ENCODE measurements at regions not wholly inside any gene's neighbourhood (a gene's known extent, or its start where the extent isn't known, plus 50 kb on each side); places are given as distances from the start of the nearest gene placed in this dataset.

GRCh38 chr4:106494066-106494465, 125.5 kb upstream of the GIMD1 start (continued):
- TF ChIP-seq MITF (IDR thresholded peaks at IDR 0.05) (no peak), ZNF644 (tag; IDR thresholded peaks at IDR 0.05; ENCODE audit: low read depth) (no peak), ZBTB43 (CRISPR knock-in tag; IDR thresholded peaks at IDR 0.05) (no peak), JUN (IDR thresholded peaks at IDR 0.05; ENCODE audit: borderline replicate concordance, low read depth, low read length) (no peak), JUN (CRISPR knock-in tag; IDR thresholded peaks at IDR 0.05; ENCODE audit: borderline replicate concordance) (no peak), ZNF384 (IDR thresholded peaks at IDR 0.05; ENCODE audit: low read depth, low read length) (no peak), NFRKB (IDR thresholded peaks at IDR 0.05; ENCODE audit: low read depth) (no peak), TFAM (CRISPR knock-in tag; conservative IDR thresholded peaks at IDR 0.05) (no peak)
- TF ChIP-seq, protein P1, sequence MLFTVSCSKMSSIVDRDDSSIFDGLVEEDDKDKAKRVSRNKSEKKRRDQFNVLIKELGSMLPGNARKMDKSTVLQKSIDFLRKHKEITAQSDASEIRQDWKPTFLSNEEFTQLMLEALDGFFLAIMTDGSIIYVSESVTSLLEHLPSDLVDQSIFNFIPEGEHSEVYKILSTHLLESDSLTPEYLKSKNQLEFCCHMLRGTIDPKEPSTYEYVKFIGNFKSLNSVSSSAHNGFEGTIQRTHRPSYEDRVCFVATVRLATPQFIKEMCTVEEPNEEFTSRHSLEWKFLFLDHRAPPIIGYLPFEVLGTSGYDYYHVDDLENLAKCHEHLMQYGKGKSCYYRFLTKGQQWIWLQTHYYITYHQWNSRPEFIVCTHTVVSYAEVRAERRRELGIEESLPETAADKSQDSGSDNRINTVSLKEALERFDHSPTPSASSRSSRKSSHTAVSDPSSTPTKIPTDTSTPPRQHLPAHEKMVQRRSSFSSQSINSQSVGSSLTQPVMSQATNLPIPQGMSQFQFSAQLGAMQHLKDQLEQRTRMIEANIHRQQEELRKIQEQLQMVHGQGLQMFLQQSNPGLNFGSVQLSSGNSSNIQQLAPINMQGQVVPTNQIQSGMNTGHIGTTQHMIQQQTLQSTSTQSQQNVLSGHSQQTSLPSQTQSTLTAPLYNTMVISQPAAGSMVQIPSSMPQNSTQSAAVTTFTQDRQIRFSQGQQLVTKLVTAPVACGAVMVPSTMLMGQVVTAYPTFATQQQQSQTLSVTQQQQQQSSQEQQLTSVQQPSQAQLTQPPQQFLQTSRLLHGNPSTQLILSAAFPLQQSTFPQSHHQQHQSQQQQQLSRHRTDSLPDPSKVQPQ (CRISPR knock-in tag; IDR thresholded peaks at IDR 0.05; ENCODE audit: borderline replicate concordance) = no peak
